ENCODE measurements at regions not wholly inside any gene's neighbourhood (a gene's known extent, or its start where the extent isn't known, plus 50 kb on each side); places are given as distances from the start of the nearest gene placed in this dataset.
"Not testable (repeated sequence)": the region's sequence is repeated elsewhere in the genome, so short reads cannot be mapped to it uniquely, and the experiment has no call there.

GRCh38 chr14:86790408-86791364 is 1202.3 kb downstream of the GALC start:
- no peak for DNase-seq (ENCODE audit: low read depth)

GRCh38 chr14:86788224-86788623 is 1204.8 kb downstream of the GALC start:
- no peak for DNase-seq (ENCODE audit: low read depth)

GRCh38 chr14:86787717-86788116 is 1205.3 kb downstream of the GALC start:
- DNase-seq (ENCODE audit: low read depth), result no peak

- DNase-seq (ENCODE audit: low read depth), result no peak
Observed at GRCh38 chr14:86782092-86782580, 1210.8 kb downstream of the GALC start.

- DNase-seq (ENCODE audit: low read depth), result no peak
Observed at GRCh38 chr14:86780876-86781510, 1212.0 kb downstream of the GALC start.

- DNase-seq (ENCODE audit: low read depth), result no peak
Observed at GRCh38 chr14:86780461-86780860, 1212.5 kb downstream of the GALC start.

GRCh38 chr14:86779416-86779815 is 1213.6 kb downstream of the GALC start:
- DNase-seq (ENCODE audit: low read depth), result no peak

GRCh38 chr14:86777963-86778602 is 1214.9 kb downstream of the GALC start:
- no peak for DNase-seq (ENCODE audit: low read depth)

GRCh38 chr14:86775896-86776295 is 1217.1 kb downstream of the GALC start:
- DNase-seq (ENCODE audit: low read depth), result not testable (repeated sequence)

GRCh38 chr14:86774916-86775315 is 1218.1 kb downstream of the GALC start:
- no peak for DNase-seq (ENCODE audit: low read depth)

GRCh38 chr14:86772075-86772474 is 1220.9 kb downstream of the GALC start:
- no peak for DNase-seq (ENCODE audit: low read depth)

GRCh38 chr14:86770186-86770585 is 1222.8 kb downstream of the GALC start:
- no peak for DNase-seq (ENCODE audit: low read depth)

- DNase-seq (ENCODE audit: low read depth), result no peak
Observed at GRCh38 chr14:86766469-86766868, 1226.5 kb downstream of the GALC start.

GRCh38 chr14:86761611-86762010 is 1231.4 kb downstream of the GALC start:
- DNase-seq (ENCODE audit: low read depth), result no peak

GRCh38 chr14:86756521-86757190 is 1226.7 kb downstream of the FLRT2 start:
- DNase-seq (ENCODE audit: low read depth), result no peak

- DNase-seq (ENCODE audit: low read depth), result not testable (repeated sequence)
Observed at GRCh38 chr14:86750488-86750887, 1220.5 kb downstream of the FLRT2 start.

- no peak for DNase-seq (ENCODE audit: low read depth)
Observed at GRCh38 chr14:86739761-86740160, 1209.8 kb downstream of the FLRT2 start.

- not testable (repeated sequence) for DNase-seq (ENCODE audit: low read depth)
Observed at GRCh38 chr14:86731427-86731826, 1201.5 kb downstream of the FLRT2 start.

- no peak for DNase-seq (ENCODE audit: low read depth)
Observed at GRCh38 chr14:86723254-86723624, 1193.3 kb downstream of the FLRT2 start.

GRCh38 chr14:86722612-86723253 is 1192.8 kb downstream of the FLRT2 start:
- DNase-seq (ENCODE audit: low read depth), result no peak

- no peak for DNase-seq (ENCODE audit: low read depth)
Observed at GRCh38 chr14:86714575-86714974, 1184.6 kb downstream of the FLRT2 start.

GRCh38 chr14:86714153-86714552 is 1184.2 kb downstream of the FLRT2 start:
- no peak for DNase-seq (ENCODE audit: low read depth)

All from stimulated activated CD8-positive, alpha-beta memory T cell treated with anti-CD3 and anti-CD28 coated beads, Interleukin-12 subunit alpha, Interleukin-12 subunit beta, amount 100 ng/mL, for 4 hours (primary cell).